ENCODE measurements at regions not wholly inside any gene's neighbourhood (a gene's known extent, or its start where the extent isn't known, plus 50 kb on each side); places are given as distances from the start of the nearest gene placed in this dataset.
"Not testable (repeated sequence)": the region's sequence is repeated elsewhere in the genome, so short reads cannot be mapped to it uniquely, and the experiment has no call there.

DNA sequence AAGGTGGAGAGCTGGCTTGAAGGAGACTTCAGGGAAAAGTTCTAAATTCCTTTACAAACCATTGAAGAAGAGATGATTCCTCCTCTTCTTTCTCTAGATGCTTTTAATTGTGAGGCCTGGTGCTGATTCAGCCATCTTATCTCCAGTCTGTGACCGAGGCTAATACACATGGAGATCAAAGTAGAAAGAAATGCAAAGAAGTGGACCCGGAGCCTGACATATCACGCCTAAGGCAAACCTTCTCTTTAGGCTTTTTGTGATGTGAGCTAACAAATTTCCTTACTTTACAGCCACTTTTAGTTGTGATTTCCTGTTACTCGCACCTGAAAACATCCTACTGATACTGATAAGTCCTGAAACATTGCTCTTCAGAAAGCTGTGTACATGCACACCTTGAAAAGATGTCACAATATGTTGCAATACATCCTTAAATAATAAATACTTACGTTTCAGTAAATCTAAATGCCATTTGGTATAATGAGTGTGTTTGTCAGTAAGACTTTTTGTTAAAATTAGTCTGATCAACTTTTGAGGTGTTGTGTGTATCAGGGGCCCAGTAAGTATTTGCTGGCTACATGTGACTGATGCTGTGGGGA lies 192.4 kb downstream of the BAMBI start:
- no peak for DNase-seq

DNA sequence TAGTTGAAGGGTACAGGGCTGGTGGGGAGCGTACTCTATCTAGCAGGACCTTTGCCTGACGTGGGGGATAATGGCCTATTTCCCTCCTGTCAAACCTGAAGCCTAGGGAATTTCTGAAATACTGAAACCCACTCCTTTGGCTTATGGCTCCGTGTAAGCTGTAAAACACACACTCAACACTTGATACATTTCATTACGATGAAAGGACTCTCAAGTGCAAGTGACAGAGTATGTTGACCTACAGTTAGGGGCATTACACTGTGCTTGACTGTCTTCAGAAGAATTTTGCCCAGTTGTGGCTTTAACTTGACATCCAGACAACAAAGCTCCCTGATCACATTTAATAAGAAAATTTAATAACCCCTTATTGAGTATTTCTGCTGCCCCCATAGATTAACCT lies 194.3 kb downstream of the BAMBI start:
- no peak for DNase-seq

DNA sequence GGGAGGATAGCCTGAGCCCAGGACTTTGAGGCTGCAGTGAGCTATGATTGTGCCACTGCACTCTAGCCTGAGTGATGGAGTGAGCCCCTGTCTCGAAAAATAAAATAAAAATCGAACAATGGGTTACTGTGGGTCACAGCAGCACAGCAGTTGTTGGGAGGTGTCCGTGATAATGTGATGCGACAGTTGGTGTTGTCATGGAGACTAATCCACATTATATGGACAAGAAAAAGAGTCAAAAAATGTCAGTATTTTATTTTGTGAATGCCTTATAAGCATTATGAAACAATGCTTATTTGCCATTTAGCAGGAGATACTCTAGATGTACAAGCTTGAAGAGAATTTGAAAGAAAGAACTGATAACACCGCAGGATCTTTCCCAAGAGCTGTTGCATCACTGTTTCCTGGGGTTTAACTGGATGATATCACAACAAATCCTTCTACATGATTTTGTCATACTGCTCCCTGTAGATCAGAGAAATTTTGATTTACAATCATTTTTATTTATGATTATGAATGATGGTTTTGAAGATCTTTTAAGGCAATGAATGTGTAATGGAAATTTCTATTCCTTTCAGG lies 195.4 kb downstream of the BAMBI start:
- no peak for DNase-seq

DNA sequence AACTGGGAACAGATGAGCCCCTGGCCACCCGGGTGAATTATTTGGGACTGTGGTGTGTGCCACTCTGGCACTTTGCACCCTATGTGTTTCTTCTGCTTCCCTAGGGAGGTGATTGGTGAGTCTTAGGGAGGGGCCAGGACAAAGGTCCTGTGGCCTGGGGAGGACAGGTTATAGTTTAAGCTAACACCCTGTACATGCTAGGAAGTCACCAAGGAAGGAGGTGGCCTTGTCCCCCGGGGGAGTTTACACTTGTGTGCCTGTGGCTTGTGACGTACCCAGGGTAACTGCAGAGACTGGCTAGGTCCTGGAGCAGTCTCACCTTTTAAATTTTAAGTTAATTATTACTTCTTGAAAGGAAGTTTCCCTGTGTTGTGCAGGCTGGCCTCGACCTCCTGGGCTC lies 196.2 kb downstream of the BAMBI start:
- no peak for DNase-seq

DNA sequence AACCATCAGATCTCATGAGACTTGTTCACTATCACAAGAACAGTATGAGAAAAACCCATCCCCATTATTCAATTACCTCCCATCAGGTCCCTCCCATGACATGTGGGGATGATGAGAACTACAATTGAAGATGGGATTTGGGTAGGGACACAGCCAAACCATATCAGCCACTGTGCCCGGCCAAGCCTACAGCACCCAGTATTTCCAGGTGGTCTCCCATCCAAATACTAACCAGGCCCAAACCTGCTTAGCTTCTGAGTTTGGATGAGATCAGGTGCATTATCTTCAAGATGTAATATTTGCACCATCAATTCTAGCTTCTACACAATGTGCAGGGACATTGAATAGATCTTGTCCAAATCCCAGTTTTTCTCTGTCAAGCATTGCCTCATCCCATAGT lies 196.9 kb downstream of the BAMBI start:
- no peak for DNase-seq

DNA sequence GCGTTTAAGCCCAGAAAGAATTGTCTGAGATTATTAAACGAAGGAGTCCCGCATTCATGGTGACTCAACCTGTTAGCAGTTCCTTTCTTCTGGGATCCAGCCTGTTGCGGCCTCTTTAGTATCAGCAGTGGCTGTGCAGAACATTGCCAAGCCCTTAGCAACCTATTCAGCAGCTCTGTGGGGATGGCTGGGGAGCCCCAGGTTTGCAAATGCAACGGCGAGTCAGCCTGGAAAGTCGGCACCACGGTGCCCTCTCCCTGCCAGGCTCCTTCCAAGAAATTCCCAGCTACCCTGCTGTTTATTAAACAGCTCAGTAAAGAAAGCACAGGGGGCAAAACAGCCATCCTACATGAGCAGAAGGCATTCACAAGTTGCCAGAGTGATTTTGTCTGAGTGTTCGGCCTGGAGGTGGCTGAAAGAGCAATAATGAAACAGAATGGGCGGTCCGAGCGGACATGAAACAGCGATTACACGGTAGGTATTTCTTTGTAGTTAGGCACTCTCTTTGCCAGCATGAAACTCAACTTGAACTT lies 198.3 kb downstream of the BAMBI start:
- no peak for DNase-seq

DNA sequence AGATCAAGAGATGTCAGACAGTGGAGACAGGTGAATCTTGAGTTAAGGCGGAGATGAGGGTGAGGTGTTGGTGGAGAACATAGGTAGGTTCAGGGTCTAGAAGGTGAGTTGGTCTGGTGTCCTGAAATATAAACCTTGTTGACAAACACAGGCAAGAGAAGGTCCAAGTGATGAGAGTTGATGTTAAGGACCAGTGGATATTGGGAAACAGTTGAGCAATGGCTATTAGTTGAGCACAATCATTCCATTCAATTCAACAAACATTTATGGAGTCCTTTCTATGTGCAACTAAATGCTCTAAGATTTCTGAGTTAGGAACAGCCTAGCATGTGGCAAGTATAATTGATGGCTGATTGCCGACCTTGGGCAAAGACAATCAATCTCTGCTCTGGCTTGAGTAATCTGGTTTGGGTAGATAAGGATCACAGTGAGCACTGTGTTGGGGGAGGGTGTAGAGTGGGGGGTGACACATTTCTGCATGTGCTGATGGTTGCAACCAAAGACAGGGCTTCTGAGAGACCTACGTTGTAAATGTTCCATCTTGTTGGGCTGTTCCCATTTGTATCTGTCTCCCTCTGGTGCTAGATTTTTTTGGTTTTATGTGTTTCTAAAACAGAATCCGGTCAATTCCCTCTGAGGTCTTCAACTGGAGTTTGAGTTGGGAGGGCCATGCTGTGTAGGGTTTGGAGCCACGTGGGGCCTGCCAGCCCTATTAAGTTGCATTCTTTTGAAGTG lies 201.1 kb downstream of the BAMBI start:
- no peak for DNase-seq

DNA sequence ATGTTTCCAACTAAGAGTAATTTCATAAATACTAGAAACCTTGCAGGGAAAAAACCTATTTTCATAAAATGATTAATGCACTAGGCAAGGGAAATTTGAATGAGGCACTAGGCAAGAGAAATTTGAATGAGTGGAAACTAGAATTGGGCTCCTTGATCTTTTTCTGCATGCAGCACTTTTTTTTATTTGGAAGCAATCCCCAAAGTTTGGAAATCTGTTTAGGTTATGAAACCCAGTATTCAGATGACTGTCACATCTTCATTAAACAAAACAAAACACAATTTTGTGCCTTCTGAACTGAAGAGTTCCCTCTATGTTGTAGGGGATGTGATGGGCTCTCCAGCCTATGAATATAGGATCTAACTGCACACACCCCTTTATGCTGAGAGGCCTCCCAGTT lies 201.9 kb downstream of the BAMBI start:
- DNase-seq = no peak

DNA sequence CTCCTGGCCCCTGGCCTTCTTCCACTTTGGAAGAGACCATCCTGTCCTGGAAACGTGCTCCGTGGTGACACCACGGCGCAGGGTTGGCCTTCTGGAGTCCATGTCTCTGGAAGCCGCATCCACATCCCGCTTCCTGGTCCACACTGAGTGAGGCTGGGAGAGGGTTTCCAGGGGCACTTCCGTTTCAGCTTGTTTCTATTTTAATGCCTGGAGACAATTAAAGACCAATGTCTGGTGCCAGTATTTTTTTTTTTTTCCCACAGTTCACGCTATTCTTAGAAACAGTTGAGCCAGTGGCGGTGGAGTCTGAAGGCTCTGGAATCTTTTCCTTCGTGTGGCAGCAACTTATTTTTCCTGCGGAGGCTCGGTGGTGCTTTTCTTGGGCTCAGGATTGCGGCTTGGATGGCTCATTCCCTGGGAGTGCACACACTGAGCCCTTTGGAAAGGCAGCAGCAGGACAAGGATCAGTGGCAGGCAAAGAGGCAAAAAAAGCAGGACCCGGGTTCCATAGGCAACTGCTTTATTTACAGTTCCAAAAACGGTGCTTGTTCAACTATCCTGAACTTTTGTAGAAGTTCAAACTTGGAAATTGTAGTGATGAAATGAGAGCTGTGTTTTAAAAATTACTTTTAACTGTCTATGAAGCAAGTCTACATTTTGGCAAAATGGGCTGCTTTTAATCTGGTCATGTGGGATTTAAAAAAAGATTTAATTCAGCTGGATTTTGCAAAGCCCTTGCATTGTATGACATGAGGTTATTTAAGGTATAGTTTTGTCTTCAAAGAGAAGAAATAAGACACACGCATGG lies 202.8 kb downstream of the BAMBI start:
- no peak for DNase-seq

DNA sequence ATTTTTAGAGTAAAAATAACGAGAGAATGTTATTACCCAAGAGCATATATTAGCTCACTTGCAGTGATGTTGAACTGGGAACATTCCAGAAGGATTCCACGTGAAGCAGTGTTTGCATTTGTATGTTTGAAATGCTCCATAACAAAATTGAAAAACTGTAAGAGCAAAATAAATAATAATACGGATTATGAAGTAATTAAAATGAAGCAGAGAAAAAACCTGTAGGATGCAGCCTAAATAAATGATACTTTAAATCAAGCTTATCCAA lies 203.3 kb downstream of the BAMBI start:
- DNase-seq = no peak

DNA sequence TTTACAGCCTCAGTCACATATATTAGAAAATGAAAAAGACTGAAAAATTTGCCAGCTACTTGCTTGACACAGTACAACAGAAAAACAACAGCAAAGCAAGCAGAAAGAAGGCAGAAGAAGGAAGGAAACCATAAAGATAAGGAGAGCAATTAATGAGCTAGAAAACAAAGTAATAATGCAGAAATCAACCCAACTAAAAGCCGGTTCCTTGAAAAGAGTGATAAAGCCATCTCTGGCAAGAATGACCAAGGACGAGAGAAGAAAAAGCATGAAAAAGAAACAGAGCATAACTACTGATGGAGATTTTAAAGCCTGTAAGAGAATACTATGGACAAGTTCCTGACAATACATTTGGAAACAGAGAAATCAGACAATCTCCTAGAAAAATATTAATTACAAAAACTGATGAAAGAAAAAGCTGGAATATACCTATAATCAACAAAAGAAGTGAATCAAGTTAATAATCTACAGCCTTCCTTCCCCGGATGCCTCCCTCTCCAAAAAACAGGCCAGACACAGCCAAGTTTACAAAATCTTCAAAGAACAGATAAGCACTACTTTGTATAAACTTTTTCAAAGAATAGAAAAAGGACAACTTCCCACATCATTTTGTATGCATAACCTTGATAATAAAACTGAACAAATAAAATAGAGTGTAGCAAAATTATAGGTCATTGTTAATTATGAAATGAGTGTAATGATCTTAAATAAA lies 204.0 kb downstream of the BAMBI start:
- DNase-seq = no peak

DNA sequence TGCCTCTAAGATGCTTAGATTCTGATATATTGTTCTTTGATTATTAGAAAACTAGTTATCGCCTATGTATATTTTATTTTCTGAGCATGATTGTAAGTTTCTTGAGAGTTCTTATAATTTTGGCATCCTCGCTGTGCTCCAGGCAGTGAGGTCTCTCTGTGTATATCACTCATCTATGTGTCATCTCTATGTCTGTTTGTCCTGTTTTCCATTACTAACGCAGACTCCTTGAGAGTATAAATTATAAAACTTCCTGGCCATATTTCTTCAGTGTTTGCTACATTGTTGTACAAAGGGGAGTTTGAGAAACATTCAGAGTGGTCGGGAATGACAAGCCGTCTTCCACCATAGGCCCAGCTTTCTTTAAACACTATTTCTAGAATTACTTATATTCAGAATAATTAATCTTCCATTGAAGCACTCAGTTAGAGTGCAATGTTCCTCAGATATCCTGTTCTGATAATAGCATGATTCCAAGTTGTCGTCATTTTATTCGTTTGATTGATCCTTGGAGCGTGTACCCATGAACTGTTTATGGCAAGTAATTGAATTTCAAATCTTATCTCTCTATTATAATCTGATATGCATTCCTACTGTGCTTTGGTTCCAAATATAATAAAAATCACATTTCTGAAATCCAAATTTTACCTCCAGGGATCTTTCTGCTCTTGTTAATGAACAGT lies 206.6 kb downstream of the BAMBI start:
- DNase-seq = no peak

DNA sequence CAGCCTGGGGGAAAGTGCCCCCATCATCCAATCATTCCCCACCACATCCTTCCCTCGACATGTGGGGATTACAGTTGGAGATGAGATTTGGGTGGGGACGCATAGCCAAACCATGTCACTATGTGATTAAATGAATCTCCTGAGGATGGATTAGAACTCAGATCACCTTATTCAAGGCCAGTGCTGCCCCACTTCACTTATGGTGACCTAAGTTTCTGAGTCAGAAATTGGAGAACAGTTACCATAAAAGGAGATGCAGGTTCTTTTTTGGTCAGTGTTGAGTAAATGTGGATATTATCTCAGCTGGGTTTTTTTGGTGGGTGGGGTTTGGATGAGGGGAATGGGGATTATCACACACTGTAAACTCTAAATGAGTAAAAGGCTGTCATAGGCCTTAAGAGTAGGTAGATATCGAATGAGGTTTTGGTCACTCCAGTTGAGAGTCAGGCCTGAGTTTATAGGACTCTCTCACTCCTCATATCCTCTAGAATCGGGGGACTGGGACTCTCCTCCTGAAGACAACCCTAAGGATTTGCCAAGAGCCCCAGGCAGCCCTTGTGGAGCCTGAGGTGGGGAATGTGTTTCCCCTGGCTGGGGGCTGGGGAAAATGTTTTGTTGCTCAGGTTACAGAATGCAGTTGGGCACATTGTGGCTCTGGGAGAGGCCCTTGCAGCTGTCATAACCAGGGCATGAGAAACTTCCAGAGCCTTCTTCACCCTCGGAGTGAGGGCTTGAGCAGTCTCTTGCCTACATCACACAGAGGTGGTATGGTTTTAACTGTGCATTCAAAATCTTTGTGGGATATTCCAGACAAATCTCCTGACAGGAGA lies 213.0 kb downstream of the BAMBI start:
- no peak for DNase-seq

DNA sequence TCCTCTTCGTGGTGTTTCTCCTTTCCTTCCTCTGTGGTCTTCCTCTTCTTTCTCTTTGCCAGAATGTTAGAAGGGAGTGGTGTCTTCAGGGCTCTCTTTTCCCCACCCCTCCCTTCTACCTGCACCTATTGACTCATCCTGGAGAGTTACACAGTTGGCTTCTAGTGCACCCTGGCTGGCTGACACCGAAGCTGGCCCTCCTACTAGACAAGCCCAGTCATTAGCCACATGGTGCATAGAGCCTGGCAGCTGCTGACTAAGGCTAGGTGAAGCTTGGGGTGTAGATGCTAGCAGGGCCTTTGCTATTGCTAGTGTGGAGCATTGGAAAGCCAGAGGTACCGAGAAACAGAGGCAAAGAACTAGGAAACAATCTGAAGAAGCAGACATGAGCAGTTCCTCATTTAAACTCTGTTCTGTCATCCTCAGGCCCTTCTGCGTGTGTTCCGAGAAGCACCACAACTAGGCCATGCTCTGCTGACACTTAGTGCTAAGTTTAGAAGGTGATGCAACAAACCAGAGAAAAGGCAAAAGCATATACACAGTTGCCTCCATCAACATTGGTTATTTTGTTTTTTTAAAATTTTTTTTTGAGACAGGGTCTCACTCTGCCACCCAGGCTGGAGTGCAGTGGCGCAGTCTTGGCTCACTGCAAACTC lies 213.9 kb downstream of the BAMBI start:
- DNase-seq = no peak

DNA sequence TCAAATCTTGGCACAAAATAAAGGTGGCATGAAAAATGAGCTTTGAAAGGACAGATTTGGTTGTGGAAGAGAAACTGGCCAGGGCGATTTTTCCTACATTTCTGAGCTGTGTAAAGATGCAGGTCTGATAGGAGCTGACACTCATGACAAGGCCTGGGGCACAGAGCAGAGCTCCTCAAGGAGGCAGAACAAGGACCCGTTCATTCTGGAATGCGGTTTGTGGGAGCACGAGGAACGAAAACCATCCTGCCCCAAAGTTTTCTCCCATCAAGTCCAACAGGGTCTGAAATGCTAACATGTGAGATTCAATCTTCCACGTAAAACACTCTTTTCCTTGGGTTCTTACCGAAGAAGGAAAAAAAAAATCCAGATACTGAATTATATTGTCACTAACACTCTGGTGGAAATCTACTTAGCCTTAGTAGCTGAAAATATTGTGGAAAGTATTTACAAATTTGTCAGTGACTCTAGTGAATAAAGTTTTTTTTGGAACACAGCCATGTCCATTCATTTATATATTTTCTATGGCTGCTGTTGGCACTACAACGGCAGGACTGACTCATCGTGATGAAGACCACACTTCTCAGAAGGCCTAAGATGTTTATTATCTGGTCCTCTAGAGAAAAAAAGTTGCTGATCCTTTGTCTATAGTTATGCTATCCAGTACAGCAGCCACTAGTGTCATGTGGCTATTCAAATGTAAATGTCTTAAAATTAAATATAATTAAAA lies 215.7 kb downstream of the BAMBI start:
- DNase-seq = no peak

DNA sequence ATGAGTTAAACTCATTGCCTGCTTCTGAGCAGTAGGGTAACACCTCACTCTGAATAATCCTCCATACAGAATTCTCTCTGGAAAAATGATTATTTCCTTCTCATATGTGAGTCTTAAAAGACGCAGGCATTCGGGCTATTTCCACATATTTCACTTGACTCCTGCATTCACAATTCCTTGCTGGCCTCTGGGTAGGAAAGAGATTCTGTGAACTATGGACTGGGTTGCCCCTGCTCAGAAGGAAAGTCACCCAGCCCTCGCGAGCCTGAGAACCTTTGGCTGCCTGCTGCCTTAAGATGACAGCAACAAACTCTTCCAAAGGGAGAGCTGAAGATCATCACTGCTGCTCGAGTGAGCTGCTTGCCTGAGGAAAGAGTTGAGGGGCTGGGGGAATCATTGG lies 216.8 kb downstream of the BAMBI start:
- no peak for DNase-seq

DNA sequence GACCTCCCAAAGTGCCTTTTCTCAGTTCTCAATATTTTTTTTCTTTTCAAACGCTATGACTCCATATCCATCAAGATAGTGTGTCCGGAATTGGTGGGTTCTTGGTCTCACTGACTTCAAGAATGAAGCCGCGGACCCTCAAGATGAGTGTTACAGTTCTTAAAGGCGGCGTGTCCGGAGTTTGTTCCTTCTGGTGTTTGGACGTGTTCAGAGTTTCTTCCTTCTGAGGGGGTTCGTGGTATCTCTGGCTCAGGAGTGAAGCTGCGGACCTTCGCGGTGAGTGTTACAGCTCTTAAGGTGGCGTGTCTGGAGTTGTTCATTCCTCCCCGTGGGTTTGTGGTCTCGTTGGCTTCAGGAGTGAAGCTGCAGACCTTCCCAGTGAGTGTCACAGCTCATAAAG lies 218.3 kb downstream of the BAMBI start:
- not testable (repeated sequence) for DNase-seq

DNA sequence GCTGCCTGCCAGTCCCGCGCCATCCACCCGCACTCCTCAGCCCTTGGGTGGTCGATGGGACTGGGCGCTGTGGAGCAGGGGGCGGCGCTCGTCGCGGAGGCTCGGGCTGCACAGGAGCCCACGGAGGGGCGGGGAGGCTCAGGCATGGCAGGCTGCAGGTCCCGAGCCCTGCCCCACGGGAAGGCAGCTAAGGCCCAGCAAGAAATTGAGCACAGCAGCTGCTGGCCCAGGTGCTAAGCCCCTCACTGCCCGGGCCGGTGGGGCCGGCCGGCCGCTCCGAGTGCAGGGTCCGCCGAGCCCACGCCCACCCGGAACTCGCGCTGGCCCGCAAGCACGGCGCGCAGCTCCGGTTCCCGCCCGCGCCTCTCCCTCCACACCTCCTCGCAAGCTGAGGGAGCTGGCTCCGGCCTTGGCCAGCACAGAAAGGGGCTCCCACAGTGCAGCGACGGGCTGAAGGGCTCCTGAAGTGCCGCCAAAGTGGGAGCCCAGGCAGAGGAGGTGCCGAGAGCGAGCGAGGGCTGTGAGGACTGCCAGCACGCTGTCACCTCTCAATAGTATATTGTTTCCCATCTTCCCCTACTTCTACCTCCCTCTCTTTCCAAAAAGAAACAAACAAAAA lies 219.6 kb downstream of the BAMBI start:
- not testable (repeated sequence) for DNase-seq
